ENCODE measurements at regions not wholly inside any gene's neighbourhood (a gene's known extent, or its start where the extent isn't known, plus 50 kb on each side); places are given as distances from the start of the nearest gene placed in this dataset.

DNA sequence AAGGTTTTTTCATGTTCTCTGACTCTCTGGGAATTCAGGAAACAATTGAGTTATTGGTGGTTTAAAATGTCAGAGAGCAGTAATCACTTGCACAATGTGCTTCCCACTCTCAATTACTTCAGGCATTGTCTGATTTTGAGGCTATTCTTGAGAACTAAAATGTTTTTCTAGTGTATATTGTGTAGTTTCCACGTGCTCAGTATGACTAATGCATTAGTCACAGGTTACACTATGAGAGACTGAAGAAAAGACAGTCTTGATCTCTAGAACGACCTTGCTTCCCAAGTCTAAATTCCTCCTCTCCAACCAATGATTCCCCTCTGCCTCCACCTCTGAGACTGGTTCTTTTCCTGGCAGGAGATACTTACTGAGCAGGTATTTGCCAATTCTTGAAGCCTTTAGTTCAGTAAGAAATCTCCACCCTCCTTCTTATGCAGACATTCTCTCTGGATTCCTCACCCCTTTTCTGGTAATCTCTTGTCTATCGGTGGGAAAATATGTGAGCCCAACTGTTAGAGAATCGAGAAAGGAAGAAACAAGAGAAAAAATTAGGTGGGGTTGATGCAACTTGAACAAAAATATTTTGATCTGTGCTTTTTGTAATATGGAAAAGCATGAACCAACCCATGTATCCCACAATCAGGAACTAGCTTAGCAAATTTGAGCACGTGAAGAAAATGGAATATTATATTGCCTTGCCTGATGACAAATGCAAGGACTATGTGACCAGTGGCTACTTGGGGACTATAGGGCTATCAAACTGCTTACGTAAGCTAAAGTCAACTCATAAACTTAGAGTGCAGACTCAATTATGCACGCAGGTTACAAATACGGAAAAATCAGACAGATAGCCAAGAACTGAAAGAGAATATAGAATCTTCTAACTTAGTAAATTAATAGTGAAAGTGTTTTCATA is 61.1 kb upstream of the SLC22A16 start:
- DNase-seq (ENCODE audit: low read depth), result no peak

DNA sequence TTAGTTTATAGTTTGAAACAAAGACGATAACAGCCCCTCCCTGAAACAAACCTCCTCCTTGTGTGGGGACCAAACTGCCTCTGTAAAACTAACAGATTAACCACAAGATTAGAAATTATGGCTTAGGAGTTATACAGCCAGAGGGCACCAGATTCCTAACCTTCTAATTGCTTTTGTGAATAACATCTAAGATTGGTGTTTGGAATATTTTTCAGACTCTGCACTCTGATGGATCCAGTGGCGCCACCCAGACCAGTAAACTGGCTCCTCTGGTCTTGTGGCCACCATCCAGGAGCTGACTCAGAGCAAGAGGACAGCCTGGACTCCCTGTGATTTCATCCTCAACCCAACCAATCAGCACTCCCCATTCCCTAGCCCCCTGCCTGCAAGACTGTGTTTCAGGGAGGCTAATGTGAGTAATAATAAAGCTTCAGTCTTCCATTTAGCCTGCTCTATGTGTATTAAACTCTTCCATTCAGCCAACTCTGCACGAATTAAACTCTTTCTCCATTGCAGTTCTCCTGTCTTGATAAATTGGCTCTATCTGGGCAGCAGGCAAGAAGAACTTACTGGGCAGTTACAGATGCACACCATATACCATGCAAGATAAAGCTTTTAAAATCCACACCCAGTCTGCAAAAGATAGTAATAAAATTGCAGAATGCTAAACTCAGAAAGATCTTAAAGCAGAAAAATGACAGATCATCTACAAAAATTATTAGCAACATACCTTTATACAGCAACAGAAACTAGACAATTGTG is 58.5 kb upstream of the SLC22A16 start:
- no peak for DNase-seq (ENCODE audit: low read depth)

DNA sequence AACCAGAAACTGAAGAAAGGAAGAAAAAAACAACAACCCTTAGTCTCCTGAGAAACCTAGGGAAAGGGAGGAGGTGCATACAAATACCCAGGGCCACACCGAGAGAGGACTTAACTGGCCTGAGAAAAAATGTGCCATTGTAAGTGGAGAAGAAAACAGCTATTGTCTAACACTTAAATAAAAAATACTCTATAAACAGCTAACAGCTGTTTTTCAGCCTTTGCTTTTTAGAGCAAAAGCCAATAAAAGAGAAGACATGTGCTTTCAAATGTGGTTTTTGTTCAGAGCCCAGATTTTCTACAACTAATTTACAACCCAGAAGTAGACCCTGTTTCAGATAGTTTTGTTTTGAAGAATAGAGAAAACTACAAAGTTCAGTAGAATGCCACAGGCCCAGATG is 56.0 kb upstream of the SLC22A16 start:
- no peak for DNase-seq (ENCODE audit: low read depth)

DNA sequence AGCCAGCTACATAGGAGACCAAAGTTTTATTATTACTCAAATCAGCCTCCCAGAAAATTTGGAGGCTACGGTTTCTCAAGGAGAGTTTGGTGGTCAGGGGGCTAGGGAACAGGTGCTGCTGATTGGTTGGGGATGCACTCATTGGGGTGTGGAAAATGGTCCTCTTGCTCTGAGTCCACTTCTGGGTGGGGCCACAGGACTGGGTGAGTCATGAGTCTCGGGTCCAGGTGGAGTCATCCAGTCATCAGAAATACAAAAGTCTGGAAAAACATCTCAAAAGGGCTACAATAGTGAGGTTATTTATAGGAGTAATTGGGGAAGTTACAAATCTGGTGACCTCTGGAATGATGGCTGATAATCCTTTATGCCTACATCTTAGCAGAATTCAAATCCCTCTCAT is 54.3 kb upstream of the SLC22A16 start:
- no peak for DNase-seq (ENCODE audit: low read depth)

DNA sequence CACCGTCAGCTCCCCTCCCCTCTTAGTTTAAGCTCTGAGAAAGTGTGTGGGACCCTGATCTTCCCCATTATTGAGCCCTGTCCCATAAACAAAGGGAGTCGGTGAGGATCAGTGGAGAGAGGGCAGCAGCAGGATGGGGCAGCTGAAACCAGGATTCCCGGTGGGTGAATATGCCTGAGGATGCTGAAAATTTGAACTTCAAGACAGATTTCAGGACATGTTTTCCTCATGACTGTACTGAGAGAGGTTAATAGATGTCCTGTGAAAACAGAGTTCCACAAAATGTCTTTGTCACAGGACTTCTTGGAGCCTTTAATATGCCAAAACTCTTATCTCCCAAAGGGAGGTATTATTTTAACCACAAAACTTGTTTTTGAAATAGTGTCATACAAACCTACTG is 53.5 kb upstream of the SLC22A16 start:
- DNase-seq (ENCODE audit: low read depth), result no peak

DNA sequence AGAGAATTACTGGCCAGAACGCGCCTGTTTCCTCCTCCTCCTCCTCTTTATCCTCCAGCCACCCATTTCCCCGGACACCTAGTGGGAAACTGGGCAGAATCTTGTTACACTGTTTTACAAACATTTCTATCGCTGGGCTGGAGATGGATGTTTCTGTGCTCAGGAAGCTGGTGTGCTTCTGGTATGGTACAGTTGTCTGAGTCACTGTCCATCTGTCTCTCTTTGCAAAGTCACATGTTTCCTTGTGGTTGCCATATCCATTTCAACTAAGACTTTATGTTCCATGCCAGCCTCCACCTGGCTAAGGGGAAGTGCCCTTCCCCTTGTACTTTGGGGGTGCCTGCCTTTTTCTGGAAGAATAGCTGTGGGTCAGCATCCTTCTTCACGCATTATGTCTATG is 52.9 kb upstream of the SLC22A16 start:
- no peak for DNase-seq (ENCODE audit: low read depth)

- no peak for DNase-seq (ENCODE audit: low read depth)
Measured at GRCh38 chr6:110528930-110529325, 52.5 kb upstream of the SLC22A16 start.

DNA sequence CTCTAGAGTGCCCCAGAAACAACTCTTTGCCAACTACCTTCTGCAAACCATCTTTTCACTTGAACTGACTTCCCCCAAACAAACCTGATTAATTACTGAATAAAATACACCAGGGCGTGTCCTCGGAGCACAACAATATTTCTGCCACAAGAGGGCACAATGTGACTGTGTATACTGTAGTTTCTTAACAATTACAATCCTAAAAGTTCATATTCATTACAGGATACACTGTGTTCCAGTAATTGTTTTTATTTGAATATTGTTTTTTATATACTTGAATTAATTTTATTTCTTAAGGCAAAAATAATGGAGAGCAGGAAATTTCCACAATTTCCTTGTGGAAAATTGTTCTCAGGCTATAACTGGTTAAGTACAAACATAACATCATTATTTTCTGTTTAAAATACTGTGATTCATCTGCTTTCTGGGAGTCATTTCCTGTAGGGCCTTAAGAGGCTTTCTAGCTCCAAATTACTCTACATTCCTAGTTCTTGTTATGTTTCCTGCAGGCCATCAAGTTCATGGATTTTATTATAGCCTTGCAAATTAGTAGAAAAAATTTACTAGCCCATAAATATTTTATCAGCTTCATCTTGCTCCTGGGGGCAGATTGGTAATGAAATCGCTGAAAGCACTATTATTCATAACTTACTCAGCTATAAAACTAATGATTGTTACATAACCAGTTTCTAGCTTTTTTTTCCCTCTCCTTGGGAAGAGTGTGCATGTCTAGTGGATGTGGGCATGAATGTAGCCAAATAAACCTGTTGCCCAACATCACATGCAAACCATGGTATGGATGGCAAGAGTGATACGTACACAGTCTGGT is 51.9 kb upstream of the SLC22A16 start:
- peak; percentile 9 for DNase-seq (ENCODE audit: low read depth)

DNA sequence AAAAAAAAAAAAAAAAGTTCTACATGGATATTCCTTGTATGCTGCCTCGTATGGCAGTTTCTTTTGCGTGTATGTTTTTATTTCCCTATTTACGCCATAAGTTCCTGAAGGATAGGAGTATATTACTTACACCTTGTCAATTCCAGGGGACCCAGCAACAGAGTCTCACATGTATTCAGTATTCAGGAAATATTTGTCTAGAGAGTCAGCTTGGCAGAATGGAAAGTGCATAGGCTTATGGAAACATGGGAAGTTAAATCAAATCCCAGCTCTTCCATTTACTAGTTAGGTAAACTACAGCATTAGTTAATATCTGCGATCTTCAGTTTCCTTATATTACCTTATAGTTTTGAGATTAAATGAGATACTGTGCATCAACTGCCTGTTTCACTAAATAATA is 51.1 kb upstream of the SLC22A16 start:
- no peak for DNase-seq (ENCODE audit: low read depth)

GRCh38 chr6:110526726-110527125 is 50.3 kb upstream of the SLC22A16 start:
- no peak for DNase-seq (ENCODE audit: low read depth)

Measured in activated T-cell treated with anti-CD3 and anti-CD28 coated beads for 48 hours (primary cell).